Body of pancreas (tissue), 4 donors: ENCODE measurements at regions not wholly inside any gene's neighbourhood (a gene's known extent, or its start where the extent isn't known, plus 50 kb on each side); places are given as distances from the start of the nearest gene placed in this dataset.

ENCODE experiments used
- POLR2A ChIP-seq, 3 donors: fragments of 450-650 bp; IDR thresholded peaks; one replicate each; pipeline ENCODE4 v1.6.1; 2016; ENCODE audit warnings: antibody characterized with exemption in 3 of 3, mild to moderate bottlenecking in 2 of 3
- TF ChIP-seq, protein P1 (sequence below), 7 experiments: fragments of 450-650 bp in 4 of 7; fragments of 200-600 bp in 3 of 7; sonication (generic) in 3 of 7; IDR thresholded peaks; one replicate each; pipeline ENCODE4 v1.5.1; 2016 to 2019; ENCODE audit warnings: antibody characterized with exemption in 7 of 7

DNA sequence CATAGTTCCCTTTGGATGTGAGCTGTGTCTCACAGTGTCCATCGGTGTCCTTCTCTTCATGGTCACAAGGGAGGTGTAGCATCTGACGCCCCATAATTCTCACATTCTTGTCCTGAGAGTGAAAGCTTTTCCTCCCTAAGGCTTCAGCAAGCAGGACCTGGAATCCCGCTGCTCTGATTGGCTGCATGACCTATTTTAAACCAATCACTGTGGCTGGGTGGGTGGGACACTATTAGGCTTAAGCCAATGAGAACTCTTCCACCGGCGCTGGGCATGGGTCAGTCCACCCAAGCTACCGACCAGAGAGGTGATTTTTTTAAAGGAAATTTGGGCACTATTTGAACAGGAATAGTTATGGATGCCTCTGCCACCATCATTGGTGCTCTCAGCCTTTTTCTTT is 385.9 kb downstream of the MFSD1 start:
- TF ChIP-seq, protein P1, sequence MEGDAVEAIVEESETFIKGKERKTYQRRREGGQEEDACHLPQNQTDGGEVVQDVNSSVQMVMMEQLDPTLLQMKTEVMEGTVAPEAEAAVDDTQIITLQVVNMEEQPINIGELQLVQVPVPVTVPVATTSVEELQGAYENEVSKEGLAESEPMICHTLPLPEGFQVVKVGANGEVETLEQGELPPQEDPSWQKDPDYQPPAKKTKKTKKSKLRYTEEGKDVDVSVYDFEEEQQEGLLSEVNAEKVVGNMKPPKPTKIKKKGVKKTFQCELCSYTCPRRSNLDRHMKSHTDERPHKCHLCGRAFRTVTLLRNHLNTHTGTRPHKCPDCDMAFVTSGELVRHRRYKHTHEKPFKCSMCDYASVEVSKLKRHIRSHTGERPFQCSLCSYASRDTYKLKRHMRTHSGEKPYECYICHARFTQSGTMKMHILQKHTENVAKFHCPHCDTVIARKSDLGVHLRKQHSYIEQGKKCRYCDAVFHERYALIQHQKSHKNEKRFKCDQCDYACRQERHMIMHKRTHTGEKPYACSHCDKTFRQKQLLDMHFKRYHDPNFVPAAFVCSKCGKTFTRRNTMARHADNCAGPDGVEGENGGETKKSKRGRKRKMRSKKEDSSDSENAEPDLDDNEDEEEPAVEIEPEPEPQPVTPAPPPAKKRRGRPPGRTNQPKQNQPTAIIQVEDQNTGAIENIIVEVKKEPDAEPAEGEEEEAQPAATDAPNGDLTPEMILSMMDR (IDR thresholded peaks at IDR 0.05): no peak
- no peak for TF ChIP-seq POLR2A (IDR thresholded peaks at IDR 0.05)
